Choroid plexus epithelial cell (primary cell): ENCODE measurements at regions not wholly inside any gene's neighbourhood (a gene's known extent, or its start where the extent isn't known, plus 50 kb on each side); places are given as distances from the start of the nearest gene placed in this dataset.

Experiments used
- DNase-seq: peaks from one replicate; pipeline ENCODE4 v3.0.0-alpha.2; 2010; ENCODE audit warnings: low read depth
- H3K4me3 ChIP-seq: 2 replicates; pipeline ENCODE4 v1.5.1; 2011; ENCODE audit warnings: low read depth, mild to moderate bottlenecking, control low read depth, low read length, moderate library complexity
- TF ChIP-seq, protein P1 (sequence below): conservative IDR thresholded peaks from 2 replicates; pipeline ENCODE4 v1.5.1; 2011; ENCODE audit warnings: low read depth, mild to moderate bottlenecking, control low read depth, inconsistent platforms, low read length, moderate library complexity

DNA sequence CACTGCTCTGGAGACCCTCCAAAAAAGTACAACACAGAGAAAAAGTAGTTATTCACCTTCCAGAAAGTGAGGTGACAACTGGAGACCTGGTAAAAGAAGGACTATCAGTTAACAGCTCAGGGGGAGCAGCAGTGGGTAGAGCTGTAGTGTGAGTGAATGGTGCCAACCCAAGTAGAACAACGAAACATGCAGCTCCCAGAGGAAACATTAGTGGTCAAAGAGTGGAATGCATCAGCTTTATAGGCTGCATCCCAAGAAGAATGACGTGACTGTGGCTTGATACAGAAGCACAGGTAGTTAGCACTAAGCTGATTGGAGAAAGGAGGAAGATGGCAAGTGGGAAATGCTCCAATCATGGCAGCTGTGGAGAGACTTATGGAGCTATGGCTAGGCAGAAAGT, 275.7 kb upstream of the CAMK1G start:
- DNase-seq, result no peak
- TF ChIP-seq, protein P1, sequence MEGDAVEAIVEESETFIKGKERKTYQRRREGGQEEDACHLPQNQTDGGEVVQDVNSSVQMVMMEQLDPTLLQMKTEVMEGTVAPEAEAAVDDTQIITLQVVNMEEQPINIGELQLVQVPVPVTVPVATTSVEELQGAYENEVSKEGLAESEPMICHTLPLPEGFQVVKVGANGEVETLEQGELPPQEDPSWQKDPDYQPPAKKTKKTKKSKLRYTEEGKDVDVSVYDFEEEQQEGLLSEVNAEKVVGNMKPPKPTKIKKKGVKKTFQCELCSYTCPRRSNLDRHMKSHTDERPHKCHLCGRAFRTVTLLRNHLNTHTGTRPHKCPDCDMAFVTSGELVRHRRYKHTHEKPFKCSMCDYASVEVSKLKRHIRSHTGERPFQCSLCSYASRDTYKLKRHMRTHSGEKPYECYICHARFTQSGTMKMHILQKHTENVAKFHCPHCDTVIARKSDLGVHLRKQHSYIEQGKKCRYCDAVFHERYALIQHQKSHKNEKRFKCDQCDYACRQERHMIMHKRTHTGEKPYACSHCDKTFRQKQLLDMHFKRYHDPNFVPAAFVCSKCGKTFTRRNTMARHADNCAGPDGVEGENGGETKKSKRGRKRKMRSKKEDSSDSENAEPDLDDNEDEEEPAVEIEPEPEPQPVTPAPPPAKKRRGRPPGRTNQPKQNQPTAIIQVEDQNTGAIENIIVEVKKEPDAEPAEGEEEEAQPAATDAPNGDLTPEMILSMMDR, result no peak

DNA sequence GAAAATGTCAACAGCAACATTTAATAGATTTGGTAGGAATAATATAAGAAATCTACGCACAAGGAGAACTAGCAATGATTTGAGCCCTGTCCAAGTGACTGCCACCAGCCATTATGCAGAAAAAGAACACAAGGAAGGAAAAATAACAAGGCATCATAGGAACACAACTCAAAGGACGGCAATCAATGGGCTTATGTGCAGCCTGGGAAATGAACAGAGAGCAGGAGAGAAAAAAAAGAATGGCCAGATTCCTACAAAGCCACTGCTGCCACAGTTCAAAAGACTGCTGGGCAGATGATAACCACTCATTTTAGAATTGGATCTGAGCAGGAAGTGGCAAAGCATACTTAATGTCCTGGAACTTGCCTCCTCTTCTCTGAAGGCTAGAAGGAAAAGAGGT, 274.3 kb upstream of the CAMK1G start:
- TF ChIP-seq, protein P1, result no peak
- H3K4me3 ChIP-seq, result no peak overlapping the region
- no peak for DNase-seq

More for the DNA sequence above, 275.7 kb upstream of the CAMK1G start:
- H3K4me3 ChIP-seq, result no peak overlapping the region

DNA sequence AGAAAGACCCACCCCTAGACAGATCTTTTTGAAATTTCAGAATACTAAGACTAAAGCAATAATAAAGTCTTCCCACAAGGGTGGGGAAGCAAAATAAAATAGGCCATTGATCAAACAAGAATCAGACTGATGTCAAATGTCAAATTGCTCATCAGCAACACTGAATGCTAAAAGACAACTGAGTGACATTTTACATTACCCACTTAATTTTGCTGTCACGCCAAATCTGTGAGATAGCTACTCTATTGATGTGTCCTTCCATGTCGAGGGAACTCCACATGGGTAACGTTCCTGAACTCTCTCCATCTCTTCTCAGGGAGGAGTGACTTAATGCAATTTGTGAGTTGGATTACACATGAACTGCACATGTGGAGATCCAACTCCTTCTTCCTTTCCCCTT, 271.7 kb upstream of the CAMK1G start:
- TF ChIP-seq, protein P1, result no peak
- no peak overlapping the region for H3K4me3 ChIP-seq
- DNase-seq, result no peak

DNA sequence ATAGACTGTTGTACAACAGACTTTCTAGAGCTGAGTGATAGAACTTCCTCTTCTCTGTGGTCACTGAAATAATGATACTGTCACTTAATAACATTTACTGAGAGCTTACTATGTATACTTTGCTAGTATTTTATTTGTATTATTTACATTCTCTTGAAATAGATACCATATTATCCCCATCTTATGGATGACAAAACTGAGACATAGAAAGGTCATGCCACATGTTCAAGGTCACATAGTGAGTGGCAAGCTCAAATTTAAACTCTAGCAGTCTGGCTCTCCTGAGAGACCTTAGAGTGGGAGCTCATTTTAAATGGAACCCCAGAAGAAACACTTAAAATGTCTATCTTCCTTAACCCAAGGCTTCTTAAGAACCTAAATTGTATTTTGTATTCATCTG, 266.6 kb upstream of the CAMK1G start:
- H3K4me3 ChIP-seq, result no peak overlapping the region
- TF ChIP-seq, protein P1, result no peak
- no peak for DNase-seq

DNA sequence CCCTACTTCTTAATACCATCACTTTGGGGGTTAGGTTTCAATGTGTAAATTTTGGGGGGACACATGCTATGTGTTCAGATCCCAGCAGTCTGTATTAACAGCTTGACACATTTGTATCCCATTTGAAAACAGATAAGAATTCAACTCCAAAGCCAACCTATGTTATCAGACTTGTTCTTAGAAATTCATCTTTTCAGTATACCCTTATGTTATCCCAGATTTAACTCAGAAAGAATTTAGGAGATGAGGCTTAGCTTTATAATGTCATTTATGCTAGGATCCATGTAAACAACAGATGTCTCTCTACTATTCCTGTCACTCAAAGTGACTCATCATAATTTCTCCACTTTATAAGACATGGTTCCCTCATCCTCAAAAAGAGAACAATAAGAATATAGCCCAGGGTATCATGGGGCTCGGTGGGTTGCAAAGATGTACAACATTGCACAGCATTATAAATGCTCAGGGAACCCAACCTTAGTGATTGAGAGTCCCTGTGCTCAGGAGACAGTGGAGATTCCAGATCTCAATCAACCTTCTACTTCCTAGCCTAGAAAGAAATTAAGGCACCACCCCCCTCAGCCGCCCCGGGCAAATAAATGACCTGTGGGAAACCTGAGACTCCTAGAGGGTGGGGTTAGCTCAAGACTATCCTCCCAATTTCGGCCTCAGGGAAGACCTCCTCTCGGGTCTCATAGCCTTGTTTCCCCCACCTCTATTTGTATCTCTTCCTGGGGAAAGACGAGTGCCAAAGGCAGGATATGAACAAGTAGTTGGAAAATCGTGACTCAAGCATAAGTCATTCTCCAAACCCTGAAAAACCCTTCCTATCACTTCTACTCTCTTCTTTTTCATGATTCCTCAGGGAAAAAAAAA, 265.1 kb upstream of the CAMK1G start:
- no peak overlapping the region for H3K4me3 ChIP-seq
- DNase-seq, result no peak
- TF ChIP-seq, protein P1, result no peak

DNA sequence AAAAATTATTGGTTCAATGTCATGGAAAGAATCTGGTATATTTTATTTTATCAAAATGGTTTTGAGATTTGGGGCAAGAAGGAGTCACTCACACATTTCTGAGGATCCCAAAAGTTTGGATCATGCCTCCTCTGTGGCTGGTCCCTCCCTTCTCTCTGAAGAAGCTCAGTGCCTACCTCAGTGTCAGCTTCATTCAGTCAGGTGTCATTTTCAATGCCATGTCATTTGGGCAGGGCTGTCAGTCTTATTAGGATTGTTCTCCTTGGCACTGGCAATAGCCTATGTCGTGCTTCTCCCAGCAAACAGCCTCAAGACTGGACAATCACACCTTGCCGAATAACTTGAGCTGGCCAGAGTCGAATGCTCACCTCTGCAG, 264.5 kb upstream of the CAMK1G start:
- no peak overlapping the region for H3K4me3 ChIP-seq
- DNase-seq, result no peak
- TF ChIP-seq, protein P1, result no peak

DNA sequence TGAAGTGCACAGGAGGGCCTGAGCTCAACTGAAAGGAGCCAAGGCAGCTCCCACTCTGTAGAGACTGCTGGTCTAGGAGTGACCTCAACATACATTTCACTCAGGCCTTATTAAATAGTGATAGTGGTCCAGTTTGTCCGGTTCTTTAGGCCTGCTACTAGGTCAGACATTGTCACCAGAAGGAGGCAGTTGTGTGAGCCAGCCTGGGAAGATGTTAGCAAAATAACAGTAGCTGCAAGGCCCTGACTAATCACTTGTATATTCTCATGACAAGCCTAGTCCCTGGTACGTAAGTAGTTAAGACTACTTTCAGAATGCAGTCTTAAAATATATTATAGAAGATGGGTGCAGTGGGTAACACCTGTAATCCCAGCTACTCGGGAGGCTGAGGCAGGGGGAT, 264.0 kb upstream of the CAMK1G start:
- H3K4me3 ChIP-seq, result no peak overlapping the region
- no peak for DNase-seq
- TF ChIP-seq, protein P1, result no peak
